GOT3 (cell line): ENCODE measurements at regions not wholly inside any gene's neighbourhood (a gene's known extent, or its start where the extent isn't known, plus 50 kb on each side); places are given as distances from the start of the nearest gene placed in this dataset.

Experiments used
- DNase-seq: peaks from one replicate; lab custom pipeline; 2025; ENCODE audit warnings: mixed read lengths; lab: John Stamatoyannopoulos, UW

DNA sequence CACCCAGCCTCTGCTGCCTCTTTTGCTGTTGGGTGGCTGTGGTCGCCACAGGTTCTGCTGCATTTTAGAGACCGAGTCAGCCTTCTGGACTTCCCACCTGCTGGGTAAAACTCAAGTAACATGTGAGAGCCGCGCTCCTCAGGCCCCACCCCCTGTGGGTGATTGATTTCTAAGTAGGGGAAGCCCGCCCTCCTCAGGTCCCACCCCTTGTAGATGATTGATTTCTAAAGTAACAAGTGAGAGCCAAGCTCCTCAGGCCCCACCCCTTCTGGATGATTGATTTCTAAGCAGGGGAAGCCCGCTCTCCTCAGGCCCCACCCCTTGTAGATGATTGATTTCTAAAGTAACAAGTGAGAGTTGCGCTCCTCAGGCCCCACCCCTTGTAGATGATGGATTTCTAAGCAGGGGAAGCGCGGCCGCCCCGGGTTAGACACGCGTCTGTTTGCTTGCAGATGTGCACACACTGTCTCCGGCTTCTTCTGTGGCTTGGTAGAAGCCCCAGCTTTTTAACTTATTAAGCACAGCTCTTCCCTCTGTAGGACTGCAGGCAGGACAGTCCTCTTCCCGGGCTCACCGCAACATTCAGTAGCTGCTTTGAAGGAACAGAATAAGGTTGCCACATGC lies 83.4 kb downstream of the FAM43A start:
- DNase-seq: peak; percentile 81

DNA sequence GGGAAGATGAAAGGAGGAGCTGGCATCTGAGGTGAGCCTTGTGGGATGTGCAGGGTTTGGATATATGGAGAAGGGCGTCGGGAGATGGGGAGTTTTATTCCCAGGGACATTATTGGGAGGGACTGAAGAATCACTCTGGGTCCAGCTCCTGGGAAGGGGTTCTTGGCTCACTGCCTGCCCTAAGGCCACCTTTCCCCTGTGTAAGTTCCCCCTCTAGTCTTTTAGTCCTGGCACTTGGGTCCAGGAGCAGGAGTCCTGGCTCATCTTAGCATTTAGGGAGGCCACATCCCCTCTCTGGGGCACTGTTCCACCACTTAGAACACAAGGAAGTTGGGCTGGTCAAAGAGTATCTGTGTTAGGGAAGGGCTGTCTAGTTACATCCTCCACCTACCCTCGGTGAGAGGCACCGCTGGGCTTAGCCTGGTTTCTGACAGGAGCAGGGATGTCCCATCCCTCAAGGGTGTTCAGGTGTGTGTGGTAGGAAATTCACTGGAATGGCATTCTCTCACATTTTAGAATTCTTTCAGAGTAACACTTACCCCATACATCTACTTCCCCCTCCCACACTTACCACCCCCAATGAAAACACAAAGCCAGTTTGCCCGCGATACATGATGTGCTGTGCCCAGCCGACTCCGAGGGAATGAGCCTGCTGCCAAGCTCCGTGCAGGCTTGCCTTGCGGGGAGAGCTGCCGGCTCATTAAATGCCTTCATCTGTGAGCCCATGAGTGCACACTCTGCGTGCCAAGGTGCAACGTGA lies 86.7 kb downstream of the FAM43A start:
- no peak for DNase-seq

DNA sequence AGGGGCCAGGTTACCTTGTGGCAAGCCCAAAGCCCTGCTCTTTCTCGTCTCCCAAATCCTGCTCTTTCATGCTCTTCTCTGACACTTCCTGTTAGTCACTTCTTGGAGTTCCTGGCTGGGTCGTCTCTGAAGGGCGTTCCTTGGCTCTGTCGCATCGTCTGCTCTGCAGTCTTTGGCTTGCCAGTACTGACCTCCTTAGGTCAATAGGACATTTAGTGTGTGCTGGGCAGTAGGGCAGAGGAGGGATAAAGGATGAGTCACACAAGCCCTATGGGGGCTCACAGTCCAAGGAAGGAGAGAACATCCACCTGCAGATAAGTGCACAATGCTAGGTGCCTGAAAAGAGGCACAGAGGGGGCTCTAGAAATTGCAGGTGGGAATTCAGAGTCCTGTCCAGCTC lies 87.5 kb downstream of the FAM43A start:
- no peak for DNase-seq

DNA sequence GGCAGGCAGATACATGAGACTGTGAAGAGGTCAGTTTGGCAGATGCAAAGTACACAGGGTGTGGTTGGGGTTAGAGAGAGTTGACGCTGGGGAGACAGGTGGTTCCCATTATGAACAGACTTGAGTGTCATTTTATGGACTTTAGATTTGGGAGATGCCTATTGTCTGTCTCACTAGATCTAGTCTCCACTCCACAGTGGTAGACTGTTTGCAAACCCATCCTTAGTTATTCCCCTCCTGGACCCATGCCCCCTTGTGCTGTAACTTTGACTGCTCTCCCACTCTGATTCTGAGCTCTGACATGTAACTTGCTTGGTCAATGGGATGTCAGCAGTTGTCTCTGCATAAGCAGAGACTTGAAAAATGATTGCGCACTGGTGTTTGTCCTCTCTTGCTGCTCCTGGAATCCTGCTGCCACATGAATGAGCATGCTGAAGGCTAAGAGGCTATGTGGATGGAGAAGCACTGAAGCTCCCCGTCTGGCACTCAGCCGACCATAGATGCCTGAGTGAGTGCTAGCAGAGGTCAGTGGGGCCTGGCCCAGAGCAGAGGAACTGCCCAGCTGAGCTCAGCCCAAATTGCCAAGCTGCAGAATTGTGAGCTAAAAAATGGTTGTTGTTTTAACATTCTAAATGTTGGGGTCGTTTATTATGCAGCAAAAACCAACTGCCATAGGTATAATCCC lies 88.2 kb downstream of the FAM43A start:
- DNase-seq: no peak

DNA sequence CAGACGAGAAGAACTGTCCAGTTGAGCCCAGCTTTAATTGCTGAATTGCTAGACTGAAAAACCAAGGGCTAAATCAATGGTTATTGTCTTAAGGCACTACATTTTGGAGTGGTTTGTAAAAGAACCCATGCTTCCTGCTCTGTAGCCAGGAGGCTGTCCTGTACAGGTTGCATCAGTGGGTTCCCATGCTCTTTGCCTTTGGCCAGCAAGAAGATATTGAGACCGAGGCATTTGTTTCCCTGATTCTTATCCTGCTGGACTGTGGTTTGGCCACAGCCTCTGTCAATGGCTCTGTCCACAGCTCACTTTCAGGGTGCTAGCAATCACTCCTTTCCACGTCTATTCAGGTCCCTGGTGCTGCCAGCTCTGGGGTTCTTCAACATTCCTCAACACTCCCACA lies 89.6 kb downstream of the FAM43A start:
- DNase-seq: no peak

DNA sequence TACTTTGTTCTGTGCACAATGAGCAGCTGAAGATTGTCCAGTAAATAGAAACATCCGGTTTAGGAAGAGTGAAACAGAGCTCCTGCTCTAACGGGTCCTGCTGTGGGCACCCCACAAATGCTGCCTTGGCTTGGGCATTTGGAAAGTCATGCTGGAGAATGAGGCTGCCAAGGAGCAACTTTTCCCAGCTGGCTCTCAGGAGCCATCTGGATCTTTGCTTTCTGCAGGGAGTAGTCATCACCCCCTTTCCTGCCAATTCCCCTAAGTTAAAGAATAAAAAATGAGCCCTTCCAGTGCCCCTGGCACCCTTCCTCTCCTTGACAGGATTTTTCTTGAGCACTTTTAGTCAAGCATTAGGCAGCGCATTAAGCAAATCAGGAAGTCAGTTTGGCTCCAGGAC lies 90.0 kb downstream of the FAM43A start:
- no peak for DNase-seq

DNA sequence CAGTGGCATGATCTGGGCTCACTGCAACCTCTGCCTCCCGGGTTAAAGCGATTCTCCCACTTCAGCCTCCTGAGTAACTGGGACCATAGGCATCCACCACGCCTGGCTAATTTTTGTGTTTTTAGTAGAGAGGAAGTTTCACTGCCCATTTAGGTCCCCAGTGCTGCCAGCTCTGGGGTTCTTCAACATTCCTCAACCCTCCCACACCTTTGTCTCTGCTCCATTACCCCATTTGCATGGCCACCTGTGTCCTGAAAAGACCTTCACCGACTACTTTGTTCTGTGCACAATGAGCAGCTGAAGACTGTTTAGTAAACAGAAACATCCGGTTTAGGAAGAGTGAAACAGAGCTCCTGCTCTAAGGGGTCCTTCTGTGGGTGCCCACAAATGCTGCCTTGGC lies 92.0 kb downstream of the FAM43A start:
- DNase-seq: no peak

DNA sequence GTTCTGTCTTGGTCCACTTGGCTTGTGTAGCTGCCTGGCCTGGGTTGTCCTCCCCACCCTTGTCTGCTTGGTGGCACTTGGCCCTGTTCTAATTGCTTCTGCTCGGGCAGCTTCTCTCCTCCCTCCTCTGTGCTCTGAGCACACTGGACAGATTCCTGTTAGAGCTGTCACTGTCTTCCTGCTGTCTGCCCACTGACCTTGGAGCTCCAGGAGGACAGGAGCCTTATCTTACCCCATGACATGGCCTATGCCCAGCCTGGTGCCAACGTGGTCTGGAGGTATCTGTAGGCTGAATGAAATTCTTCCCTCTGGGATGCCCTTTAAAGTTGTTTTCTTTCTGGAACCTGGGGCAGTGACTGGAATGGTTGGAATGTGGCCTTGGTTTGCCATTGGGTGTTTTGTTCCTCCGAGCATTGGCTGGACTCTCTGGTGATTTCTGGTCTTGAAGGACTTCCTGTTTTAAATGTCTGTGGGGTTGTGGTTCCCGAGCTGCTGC lies 94.1 kb downstream of the FAM43A start:
- DNase-seq: no peak

DNA sequence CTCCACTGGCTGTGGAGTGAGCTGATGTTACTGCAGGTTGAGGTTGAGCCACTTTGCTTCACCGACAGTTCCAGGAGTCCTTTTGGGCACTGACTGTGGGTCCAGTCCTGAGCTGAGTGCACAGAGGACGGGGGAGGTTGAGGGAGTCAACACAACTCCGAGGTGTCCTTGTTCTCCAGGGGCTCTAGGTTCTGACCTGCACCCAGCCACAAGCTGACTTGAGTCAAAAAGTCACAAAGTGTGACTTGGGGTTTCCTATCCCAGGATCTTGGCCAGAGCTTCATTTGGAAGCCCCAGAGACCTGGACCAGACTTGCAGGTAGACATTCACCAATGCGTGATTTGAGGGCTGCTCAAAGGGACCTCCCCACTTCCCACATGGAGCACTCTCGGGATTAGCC lies 95.0 kb downstream of the FAM43A start:
- DNase-seq: no peak

DNA sequence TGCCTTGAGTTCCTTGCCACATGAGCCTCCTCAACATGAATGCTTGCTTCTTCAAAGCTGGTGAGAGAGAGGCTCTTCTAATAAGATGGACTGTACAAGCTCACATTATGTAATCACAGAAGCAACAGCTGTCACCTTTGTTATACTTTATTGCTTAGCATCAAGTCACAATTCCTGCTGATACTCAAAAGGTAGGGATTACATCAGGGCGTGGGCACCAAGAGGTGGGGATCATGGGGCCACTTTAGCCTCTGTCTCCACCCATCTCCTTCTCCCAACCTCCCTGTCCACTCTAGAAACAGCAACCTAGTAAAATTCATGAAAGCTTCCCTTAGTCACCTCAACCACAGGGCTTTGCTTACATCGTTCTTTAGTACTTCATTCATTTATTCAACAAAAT lies 95.9 kb downstream of the FAM43A start:
- no peak for DNase-seq

DNA sequence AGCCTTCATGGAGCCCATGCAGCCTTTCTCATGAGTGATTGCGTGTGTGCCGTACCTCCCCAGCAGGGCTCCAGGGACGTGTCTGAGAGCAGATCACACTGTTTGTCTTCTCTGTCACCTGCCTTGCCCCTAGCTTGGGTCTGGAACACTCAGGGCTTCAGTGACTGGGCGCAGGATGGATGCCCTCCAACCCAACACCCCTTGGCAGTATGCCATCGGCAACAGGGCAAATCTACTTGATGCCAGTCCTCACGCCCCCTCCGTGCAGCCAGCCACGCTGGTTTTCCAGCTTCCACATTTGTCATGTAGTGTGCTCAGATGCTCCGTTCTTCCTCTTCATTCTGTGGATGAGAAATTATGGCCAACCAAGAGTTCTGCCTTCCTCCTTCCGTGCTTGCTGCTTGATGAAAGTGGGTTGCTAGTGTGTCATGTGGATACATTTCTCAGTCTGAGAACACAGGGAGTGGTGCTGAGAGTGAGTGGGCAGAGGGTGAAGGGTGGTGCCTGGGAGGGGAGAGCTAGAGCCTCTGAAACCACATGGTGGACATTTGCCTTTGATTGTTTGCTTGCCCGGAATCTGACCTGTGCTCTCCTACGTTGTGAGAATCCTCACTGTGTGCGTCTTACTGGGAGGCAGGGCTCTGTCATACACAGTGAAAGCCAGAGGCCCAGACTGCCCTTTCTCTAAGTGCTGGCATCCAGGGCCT lies 97.2 kb downstream of the FAM43A start:
- no peak for DNase-seq

DNA sequence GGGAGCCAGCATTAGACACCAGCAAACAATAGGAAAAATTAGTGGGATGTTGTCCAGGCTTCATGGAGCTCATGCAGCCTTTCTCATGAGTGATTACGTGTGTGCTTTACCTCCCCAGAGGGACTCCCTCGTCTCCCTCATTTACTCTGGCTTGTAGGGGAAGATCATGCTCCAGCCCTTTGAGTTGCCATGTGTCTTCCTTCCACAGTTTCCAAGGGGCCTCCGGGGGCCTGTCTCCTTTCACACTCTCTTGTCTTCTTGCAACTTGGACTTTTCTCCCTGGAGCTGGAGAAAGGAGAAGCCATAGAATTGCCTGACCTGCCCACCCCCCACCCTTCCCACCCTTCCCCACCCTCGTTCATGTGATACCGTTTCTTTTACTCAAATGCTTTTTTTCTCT lies 98.7 kb downstream of the FAM43A start:
- DNase-seq: no peak

DNA sequence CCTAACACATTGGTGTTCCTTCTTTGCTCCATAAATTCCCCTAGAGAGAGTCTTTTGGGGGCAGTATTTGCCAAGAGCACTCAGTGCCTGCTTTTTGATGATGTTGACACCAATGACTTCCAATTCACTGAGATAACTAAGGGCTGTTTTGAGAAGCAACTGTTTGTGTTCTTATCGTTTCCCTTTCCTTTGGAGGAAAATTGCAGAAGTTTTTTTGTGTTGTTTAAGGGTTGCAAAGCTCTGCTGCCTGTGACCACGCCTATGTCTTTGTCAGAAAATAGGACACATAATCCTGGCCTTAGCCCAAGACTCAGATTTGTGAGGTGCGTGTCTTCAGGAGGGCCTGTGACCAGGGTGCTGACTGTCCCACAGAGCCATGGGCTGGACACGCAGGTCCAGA lies 99.6 kb downstream of the FAM43A start:
- DNase-seq: no peak

DNA sequence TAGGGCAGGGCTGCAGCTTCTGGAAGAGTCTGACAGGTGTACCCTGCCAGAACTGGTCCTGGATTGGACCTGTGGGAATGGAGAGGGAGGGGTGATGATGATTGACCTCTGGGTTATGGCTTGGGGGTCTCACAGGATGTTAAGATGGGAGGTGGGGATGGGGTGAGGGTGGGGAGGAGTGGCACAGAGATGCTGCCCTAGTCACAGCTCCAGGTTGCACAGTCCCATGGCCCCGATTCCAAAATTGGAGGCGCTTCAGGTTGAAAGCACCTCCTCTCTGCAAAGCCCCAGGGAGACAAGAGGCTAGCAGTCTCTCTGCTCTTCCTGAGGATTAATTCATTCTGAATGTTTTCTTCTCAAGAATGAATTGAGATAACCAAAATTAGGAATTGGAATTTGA lies 101.4 kb downstream of the FAM43A start:
- DNase-seq: no peak

DNA sequence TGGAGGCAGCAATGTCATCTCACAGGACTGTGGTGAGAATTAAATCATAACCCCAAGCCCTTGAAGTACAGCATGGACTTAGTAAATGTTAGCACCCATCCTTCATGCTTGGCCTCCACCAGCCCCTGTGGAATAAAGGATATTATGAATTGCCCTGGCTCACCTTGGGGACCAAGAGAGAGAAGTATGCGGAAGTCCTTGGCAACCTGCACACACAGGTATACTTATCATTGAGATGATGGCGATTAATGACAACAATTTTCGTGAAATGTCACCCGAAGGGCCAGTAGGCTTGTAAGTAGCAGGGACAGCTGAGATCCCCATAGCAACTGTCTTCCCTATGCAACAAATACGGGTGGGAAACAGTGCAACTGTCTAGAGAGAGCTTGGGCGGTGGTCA lies 102.0 kb downstream of the FAM43A start:
- DNase-seq: no peak

DNA sequence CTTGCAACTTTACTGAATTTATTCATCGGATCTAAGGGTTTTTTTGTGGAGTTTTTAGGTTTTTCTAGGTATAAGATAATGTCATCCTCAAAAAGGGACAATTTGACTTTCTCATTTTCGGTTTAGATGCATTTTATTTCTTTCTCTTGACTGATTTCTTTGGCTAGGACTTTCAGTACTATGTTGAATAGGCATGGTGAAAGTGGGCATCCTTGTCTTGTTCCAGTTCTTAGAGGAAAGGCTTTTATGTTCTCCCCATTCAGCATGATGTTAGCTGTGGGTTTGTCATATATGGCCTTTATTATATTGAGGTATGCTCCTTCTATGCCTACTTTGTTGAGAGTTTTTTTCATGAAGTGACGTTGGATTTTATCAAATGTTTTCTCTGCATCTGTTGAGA lies 106.7 kb downstream of the FAM43A start:
- no peak for DNase-seq

DNA sequence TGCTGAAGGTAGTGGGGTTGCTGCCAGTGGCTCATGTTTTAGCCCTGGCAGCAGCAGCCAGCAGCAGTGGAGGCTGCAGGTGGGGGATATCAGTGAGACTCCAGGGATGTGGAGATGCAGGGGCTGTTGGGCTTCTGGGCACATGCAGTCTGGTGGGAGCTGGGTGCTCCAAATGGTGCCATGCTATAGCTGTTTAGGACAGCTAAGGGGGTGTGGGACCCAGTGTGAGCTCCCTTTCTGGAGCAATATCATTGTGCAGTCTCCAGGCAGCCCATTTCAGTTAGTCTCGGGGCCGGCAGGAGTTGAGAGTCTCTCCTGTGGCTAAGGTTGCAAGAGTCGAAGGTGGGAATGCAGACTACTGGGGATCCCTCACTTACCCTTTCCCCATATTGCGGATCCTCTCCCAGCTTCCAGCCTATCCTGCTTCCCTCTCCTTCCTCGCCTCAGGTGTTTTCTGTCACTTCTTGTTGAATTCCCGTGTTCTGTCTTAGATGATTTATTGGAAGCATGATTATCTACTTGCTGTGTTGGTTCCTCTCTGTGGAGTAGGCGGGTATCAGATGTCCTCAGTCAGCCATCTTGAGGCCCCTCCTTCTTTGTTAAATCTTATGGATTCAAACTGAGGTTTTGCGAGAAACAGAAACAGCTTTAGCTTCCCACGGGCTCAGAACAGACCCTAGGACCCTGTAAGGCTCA lies 112.0 kb downstream of the FAM43A start:
- DNase-seq: no peak

DNA sequence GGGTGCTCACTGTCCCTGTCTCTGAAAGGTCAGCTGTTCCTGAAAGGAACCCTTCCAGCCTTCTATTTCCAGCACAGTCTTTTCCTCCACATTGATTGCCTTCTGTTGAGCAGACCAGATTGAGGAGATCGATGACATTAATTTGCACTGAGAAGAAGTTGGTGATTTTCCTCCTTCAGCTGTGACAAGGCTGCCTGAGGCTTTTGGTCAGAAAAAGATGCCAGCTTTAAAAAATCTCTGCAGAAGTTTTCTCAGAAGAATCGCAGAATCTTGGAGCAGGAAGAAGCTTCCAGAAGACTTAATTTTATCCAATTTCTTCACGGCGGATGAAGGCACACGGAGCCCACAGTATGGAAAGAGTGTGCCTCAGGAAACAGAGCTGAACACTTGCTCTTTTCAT lies 112.8 kb downstream of the FAM43A start:
- DNase-seq: no peak

DNA sequence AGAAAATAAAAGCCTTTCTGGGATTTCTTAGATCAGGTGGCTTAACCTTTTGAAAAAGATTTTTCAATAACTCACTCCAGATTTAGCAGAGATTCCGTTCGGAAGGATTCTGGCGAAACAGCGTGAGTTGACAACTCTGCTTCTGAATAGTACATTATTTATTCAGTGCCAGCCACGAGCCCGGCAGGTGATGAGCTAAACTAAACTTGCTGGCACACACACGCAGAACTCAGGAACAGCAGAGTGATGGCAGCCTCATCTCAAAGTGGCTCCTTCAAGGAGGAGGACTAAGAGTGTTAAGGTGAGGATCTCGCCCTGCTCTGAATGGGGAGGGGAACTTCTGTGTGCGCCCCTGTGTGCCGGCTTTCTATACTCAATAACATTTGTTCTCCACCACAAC lies 114.3 kb downstream of the FAM43A start:
- no peak for DNase-seq

DNA sequence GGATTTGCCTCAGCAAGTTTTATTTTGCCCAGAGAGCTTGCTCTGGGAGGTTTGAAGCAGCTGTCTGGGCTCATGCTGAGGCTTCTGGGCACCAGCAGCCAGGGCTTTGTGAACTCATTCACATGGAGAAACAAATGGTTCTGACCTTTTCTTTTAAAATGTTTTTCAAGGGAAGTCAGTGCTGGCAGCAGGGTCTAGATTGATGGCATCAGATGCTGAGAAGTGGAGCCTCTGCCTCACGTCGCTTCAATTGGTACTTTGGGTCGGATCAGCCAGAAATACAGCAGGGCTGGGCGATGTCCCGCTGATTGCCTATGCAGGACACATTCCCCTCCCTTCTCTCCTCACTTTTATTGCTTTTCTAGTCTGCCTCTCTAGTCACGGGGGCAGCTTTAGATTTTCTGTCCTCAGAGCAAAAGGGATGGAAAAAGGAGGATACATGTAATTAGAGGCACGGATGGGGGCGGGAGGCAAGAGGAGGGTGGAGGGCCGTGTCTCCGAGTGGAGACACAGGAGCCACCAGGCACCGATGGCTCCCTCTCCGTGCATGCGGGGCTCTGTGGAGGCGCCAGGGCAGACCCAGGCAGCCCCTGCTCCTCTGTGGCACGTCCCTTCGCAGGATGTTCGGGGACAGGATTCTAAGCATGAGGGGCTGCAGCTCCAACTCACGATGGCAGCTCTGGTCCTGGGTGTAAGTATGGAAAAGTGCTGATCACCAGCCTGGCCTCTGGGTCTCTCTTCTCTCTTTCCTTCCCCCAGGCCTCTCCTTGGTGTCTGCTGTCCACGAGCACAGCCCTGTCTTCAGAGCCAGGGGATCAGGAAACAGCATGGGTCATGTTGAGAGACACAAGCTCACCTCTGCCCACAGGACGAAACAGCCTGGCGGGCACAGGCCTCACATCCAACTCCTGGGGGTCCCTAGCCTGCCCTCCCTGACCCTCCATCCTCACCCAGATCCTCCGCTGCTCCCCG lies 116.1 kb downstream of the FAM43A start:
- DNase-seq: no peak

DNA sequence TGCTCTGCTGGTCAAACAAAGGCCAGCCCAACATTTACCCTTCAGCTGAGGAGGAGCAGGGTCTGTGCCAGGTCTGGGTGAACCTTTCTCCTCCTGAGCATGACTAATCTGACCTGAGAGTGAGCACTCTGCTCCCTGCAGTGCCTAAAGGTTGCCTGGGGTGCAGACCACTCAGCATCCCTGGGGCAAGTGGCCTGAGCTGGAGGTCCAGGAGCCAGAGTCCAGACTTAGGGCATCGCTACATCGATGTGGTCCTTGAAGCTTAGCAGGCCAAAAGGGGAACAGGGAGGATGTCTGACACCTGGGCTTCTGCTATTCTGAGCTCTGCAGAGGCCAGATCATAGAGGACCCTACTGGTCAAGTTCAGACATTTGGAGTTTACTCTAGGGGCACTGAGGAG lies 119.1 kb downstream of the FAM43A start:
- DNase-seq: no peak
